NCI-H128 (cell line): ENCODE measurements at regions not wholly inside any gene's neighbourhood (a gene's known extent, or its start where the extent isn't known, plus 50 kb on each side); places are given as distances from the start of the nearest gene placed in this dataset.

ENCODE experiments used
- DNase-seq: peaks from one replicate; lab custom pipeline; 2025; ENCODE audit not compliant: unreplicated experiment; lab: John Stamatoyannopoulos, UW

DNA sequence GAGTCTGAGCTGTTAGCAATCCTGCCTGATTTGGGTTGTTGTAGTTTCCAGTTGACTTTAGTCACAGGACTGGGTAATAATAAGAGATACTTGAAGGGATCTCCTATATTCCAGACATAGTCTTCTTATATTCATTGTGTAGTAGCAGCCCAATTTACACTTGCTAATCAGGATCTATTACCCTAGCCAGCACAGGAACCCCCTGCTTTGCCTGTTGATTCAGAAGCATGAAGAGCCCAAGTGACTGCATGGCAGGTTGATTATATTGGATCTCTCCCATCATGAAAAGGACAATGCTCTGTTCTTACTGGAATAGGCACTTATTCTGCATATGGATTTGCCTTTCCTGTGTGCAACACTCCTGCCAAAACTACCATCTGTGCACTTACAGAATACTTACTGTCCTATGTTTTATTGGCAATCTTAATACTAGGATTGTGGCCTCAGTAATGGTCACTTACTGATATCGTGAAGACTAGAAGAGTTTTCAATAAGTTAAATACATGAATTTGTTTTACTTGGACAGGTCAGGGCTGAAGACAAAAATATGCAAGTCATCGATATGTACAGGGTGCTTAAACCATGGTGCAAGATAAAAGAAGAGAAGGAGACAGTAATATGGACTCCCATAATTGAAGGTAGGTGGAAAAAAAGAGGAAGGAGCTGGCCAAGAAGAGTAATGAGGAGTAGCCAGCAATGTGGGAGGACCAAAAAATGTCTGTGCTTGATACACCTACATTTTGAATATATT is 304.1 kb downstream of the MCTP2 start:
- no peak for DNase-seq

DNA sequence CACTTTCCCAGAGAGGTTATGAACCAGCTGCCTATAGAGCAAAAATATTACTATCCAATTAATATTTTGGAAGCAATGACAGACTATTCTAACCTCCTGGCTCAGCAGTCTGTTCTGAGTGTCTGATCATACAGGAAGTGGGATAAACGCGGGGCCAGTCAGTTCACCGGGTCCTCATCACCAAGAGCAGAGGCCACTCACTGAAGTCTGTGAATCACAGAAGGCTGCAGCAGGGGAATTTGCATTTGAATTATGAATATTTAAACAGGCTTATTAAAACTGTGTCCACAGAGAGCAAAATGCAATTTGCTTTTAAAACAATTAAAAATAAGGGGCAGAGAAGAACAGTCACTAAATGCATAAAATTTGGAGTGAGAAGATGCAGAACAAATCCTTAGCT is 305.2 kb downstream of the MCTP2 start:
- no peak for DNase-seq

DNA sequence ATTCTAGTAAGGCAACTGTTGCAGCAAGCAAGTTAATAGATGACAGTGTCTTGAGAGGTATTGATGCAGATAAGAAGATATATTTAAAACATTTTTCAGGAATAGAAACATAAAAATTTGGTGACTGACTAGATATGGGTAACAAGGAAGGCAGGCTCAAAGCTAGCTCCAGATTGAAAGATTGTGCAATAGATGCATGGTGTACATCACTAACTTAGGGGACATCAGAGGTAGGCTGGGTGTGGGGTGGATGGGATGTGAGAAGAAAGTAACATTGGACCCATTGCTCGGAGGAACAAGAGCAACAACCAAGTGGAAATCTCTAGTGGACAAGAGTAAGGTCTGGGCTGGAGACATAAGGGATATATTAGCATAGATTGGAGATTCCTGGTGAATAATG is 306.9 kb downstream of the MCTP2 start:
- DNase-seq, result no peak

DNA sequence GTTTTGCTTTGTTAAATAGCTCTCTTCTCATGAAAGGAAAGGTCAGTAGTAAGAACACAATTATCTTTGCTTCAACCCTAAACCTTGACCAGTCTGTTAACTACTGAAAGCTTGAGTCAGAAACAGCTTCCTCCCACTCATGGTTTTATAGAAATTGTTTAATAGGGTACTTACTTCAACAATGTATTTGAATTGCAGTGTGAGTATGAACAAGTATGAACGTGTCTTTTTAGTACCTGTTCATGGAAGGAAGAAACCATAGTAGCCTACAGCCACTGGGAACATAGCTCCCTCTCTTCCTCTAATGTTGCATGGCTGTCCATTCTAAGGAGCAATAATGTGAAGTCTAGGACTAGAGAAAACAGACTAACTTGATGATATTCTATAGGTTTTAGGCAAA is 311.0 kb downstream of the MCTP2 start:
- no peak for DNase-seq

DNA sequence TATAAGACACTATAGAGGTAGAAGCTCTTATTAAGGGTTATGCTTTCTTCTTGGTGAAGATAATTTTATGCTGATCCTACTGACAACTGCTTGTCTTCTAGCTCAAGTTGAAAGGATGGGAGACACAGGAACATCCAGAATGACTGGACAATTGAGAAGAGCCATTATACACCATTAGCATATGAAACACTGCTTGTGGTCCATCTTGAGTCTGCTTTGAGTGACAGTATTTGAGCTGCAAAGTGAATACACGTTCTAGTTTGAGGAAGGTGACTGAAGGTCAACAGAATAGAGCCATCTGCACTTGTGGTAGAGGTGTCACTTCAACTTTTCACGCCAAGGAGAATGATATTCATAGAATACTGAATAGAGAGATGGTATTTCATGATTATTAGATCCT is 315.4 kb downstream of the MCTP2 start:
- no peak for DNase-seq

DNA sequence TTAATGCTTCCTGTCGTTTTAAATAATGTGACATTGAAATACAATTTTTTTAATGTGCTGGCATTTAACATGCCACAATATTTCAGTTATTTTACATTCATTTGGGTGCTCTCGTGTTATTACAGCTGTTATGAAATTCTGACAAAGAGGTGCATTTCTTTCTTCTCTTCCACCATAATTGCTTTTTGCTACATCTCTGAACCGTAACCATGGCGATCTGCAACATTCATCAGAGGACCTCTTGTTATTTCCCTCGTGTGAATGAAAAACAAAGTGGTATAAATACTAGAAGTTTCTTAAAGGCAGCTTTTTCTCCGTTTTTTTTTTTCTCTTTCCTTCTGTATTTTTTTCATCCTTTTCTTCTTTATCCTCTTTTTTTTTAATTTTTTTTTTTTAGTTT is 316.4 kb downstream of the MCTP2 start:
- no peak for DNase-seq

DNA sequence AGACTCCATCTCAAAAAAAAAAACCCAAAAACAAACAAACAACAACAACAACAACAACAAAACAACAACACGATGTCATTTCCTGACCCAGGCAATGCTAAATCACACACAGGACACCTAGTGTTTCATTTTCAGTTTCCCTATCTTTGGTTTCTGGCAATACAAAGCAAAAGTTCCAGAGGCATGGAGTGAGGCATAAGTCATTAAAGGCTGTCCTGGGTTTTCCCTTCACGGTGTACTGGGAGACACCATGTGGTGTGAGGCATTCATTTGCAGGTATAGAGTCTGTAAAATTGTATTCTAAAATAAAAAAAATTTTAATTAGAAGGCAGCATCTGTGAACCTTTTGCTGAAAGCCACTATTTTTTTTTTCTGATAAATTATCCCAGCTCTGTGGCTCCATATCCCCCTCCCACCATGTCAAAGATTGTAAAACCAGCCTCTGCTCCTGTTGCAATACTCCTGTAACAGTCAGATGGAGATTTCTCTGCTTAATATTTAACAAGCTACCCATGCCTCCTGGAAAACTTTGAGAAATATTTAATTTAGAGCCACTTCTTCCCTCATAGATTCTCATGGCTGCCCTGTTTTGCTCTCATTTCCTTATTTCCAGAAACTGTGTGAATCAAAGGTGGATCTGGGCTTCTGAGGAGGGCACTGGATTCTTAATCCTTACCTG is 324.6 kb downstream of the MCTP2 start:
- no peak for DNase-seq

DNA sequence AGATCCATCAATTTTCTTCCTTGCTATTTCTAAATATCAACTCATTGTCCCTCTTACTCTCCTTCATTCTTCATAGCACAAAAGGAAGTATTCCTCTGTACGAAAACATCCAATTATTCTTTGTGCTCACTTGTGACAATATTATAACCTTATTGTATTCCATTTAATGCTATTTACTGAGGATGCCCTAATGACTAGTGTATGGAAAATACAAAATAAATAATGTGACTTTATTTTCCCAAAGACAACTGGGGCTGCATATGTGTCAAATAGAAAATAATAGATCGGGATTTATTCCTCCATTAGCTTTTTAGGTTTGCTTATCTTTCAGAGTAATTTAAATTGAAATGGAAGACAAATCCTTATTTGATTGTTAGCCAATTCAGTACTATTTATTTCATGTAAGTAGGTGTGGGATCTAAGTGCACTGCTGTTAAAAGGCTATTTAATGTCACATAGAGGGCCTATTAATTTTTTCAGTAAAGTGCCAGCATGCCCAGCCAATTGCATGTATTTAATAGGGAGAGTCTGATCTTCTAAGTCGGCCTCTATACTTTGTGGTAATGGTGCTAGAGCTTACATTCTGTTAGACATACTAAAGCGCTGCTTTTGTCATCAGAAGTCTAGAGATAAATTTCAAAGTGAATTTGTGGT is 329.8 kb downstream of the MCTP2 start:
- no peak for DNase-seq

DNA sequence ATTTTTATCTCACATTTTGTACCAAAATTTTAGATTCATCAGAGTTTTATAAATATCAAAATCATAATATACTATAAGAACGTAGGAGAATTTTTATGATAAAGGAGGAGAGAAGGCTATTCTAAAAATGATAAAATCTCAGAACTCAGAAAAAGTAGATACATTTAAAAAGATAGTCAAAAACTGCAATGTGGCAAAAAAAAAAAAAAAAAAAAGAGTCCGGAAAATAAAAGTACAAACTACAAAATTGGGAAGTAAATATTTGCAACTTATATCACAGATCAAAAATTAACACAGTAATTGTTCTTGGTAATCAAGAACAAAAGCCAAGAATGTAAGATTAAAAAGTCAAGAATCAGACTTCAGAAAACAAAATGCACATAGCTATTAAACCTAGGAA is 332.1 kb downstream of the MCTP2 start:
- DNase-seq, result no peak

DNA sequence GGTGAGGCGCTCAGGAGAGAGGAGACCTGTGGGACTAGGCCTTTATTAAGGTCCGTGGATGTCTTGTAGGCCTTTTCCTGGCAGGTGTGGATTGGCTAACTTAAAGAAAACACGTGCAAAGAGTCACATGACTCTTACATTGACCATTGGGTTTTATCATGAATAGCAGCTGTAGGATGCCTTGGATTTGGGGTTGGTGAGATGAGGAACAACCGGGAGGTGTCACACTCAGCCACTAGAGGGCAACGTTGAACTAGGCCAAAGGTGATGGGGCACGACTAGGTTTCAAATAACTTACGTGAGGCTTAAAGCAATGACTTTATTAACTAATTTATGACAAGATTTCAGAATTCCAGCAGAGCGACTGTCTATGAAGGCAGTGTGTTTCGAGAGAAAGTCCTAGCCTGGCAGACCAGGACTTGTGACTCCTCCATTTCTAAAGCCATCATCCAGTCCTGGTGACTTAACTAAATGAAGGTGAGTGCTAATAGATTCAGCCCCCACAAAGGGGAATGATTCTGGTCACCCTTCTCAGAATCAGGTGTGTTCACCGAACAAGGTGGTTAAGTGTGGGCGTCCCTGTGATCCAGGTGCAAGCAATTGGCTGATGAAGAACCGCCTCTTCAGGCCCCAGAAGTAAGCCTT is 345.6 kb downstream of the MCTP2 start:
- no peak for DNase-seq

DNA sequence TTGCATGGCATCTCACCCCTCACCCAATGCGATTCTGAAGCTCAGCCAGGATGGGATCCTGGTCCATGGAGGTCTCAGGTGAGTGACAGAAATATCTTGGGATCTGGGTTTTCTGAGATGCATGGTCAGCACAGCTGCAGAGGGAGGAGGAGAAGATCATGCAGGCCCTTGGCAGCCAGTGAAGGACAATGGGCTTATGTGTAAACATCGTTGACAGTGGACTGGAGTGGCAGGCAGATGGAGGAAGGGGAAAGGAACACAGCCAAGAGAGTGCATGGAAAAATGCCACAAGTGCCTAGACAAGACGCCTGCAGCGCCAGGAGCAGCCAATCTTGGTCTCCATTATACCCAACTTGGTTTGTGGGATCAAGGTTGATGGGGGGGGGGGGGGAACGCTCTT is 347.9 kb downstream of the MCTP2 start:
- no peak for DNase-seq

DNA sequence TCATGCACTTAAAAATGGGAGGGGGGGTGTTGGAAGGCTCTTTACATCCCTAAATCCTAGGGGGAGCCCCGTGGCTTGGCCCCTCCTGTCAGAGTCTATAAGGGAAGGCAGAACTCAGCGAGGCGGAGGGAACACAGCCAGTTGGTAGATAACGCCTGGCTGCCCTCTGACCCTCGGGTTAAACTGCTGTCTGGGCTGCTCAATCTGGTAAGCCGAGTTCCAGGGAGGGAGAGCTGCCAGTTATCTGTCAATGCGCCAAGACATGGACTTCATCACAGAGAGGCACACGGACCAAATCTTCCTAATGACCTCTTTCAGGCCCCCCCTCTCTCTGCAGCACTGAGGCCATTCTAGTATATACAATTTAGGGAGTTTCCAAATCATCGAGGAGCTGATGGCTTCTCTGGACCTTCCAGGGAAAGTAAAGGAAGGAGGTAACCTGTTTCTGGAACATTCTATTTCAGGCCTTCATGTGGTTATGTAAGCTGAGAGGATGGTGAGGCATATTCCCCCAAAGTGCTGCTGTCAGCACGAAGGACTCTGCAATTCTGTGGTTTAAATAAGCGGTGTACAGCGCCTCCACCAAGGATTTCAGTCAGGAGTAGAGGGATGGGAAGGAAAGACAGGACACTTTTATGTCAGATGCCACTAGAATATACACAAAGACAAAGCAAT is 349.0 kb downstream of the MCTP2 start:
- DNase-seq, result no peak

DNA sequence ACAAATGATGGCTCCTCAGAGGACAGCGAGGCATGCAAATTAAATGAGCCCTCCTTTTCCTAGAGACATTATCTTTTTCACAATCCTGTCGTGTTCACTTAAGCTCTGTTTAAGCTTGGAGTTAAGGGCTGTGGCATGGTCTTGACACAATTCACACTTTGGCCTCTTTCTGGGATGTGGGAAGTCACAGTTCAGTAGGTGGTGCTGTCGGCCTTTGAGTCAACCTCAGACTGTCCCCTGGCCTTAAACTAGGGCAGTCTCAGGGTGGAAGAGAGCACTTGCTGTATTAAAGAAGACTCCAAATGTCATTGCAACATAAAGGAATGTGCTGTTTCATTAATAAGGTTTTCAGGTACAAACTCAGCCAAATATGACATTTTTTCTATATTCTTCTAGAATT is 351.0 kb downstream of the MCTP2 start:
- no peak for DNase-seq

DNA sequence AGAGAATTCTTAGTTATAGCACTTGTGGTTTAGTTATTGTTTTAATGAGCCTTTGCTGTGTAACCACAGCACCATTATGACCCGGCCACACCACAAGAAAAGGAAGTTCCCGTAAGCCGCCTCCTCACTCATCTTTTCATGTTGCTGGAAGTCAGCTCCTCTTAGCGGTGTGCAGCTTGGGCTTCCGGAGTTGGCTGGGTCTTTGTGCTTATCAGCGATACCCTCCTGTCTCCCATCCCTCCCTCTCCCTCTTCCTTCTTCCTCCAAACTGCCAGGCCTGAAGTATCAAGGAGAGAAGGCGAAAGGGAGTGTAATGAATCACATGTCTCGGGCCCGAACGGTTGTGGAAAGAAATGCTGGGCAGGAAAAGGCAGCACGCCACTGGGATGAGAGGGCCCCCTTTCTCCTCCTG is 353.5 kb downstream of the MCTP2 start:
- no peak for DNase-seq

DNA sequence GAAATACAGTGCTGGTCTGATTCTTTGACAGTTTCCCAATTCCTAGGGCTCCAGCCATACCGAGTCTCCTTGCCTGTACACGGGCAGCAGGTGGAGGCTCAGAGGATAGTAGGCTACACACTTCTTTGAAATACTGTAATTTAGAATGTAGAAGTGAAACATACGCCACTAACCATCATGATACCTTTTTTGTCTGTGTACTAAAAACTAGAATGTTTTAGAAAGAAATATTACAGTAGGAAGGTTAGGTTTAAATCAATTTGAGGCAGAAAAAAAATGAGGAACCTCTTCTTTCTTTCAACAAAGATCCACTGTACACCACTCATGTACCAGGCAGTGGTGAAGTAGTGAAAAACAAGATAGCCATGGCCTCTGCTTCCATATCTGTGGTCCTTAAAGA is 354.7 kb downstream of the MCTP2 start:
- DNase-seq, result no peak

DNA sequence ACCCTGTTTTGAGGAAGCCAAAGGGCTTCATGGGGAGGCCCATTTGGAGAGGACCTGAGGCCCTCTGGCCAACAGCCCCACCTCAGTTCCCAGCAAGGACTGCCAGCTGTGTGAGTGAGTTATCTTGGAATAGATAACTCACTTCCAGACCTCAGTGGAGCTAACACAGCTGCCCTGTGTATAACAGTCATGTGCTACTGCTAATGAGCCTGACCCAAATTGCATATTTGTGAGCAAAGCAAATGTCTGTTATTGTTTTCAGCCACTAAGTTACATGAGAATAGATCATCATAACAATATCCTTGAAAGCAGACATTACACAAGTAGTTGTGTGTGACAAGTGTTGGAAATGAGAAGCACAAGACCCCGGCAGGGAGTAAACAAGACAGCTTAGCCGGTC is 355.8 kb downstream of the MCTP2 start:
- DNase-seq, result no peak

DNA sequence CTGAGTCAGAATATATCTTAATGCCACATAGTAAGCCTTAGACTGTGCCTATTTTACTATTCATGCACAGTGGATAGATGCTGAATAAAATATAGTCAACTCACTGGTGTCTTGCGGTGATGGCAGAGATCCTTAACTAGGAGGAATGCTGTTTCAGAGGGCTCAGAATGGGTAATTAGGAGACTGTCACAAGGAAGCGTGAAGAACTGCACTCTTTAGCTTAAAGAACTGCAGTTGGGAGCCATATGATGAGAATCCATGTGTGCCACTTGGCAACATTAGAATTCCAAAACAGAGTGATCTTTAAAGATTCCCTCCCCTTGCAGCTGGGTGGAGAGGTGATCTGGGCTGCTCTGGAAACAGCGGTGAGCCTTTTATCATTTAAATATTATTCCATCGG is 357.6 kb downstream of the MCTP2 start:
- no peak for DNase-seq

DNA sequence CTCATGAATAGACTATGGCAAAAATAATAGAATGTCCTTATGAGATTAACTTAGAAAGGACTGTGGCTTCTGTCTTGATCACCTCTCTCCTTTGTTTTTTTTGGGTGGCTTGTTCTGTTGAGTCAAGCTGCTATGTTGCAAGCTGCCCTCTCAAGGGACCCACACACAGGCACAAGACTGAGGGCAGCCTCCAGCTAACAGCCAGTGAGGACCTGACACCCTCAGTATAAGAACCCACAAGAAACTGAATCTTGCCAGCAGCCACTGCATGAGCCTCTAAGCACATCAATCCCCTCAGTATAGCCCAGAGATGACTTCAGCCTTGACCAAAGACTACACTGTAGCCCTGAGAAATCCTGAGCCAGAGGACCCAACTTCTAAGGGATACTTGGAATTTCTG is 361.1 kb downstream of the MCTP2 start:
- DNase-seq, result no peak

DNA sequence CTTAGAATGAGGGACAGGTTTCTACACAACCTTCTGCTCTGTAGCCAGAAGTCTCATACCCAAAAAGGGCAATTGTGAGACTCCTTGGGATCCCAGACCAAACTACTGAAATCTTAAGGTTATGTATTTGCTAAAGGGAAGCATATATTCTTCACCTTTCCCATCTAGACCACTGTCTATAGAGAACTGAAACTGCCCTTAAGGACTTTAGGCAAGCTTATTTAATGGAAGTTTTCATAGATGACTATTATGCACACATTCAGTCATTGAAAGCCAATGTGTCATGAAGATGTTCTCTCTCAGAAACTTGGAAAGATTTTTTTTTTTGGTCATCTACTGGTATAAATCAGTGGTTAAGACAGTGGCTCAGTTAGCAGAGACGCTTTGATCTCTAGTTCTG is 365.3 kb downstream of the MCTP2 start:
- DNase-seq, result no peak

DNA sequence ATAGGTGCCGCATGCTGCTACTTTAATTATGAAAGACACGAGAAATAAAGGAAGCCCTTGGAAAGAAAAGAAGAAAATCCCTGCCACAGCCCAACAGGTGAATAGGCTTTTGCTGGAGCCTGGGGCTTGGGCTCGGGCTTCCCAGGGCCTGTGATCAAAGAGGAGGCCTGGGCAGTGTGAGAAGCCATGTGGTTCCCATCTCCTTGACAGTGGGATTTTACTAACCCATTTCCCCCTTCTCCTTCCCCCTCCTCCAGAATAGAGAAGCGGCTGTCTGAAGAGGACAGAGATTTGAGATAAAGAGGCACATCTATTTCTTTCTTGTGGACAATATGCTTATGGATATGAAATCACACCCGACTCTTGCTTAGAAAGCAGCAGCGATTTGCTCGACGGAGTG is 369.1 kb downstream of the MCTP2 start:
- DNase-seq, result no peak

DNA sequence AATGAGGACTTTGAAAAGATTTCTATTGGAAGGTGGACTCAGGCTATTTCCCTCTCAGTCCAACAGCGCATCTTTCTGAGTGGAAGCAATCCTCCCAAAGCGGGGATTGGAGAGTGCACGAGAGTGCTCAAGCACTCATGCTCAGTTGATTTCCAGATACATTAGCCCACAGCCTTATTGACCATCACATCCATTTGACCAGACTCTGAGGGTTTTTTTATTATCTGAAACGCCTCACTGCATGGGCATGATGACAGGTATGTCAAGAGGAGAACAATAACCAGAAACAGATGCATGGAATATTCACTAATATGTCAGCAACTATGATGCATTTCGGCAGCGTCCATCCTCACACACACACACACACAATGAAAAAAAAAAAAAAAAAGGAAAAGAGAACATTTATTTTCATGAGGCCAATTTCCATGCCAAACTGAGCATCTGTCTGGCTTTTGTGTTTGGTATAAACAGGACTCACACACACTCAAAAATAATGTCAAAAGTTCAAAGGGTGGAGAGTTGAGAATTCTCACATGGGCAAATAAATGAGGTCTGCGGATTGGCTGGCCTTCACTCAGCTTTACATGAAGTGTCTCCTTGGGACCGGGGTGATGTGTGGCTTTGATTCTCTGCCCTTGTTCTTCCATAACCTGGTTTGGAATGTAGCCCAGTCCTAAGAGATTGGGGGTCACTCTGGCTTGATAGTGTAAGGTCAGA is 371.6 kb downstream of the MCTP2 start:
- no peak for DNase-seq
